ENCODE measurements at regions not wholly inside any gene's neighbourhood (a gene's known extent, or its start where the extent isn't known, plus 50 kb on each side); places are given as distances from the start of the nearest gene placed in this dataset.
"Not testable (repeated sequence)": the region's sequence is repeated elsewhere in the genome, so short reads cannot be mapped to it uniquely, and the experiment has no call there.

- not testable (repeated sequence) for DNase-seq (ENCODE audit: low read depth)
Measured at GRCh38 chr2:87410371-87410770, 337.5 kb upstream of the PLGLB2 start.

- DNase-seq (ENCODE audit: low read depth): not testable (repeated sequence)
Measured at GRCh38 chr2:87412036-87412820, 335.7 kb upstream of the PLGLB2 start.

GRCh38 chr2:87414331-87414730 lies 333.6 kb upstream of the PLGLB2 start:
- DNase-seq (ENCODE audit: low read depth): not testable (repeated sequence)

GRCh38 chr2:87414795-87415570 lies 332.9 kb upstream of the PLGLB2 start:
- not testable (repeated sequence) for DNase-seq (ENCODE audit: low read depth)

GRCh38 chr2:87415586-87416265 lies 332.2 kb upstream of the PLGLB2 start:
- DNase-seq (ENCODE audit: low read depth): not testable (repeated sequence)

- not testable (repeated sequence) for DNase-seq (ENCODE audit: low read depth)
Measured at GRCh38 chr2:87416266-87416592, 331.7 kb upstream of the PLGLB2 start.

- DNase-seq (ENCODE audit: low read depth): not testable (repeated sequence)
Measured at GRCh38 chr2:87417147-87417546, 330.7 kb upstream of the PLGLB2 start.

GRCh38 chr2:87417742-87418567 lies 329.9 kb upstream of the PLGLB2 start:
- DNase-seq (ENCODE audit: low read depth): not testable (repeated sequence)

GRCh38 chr2:87418823-87419822 lies 328.8 kb upstream of the PLGLB2 start:
- DNase-seq (ENCODE audit: low read depth): not testable (repeated sequence)

- DNase-seq (ENCODE audit: low read depth): not testable (repeated sequence)
Measured at GRCh38 chr2:87419980-87420379, 327.9 kb upstream of the PLGLB2 start.

GRCh38 chr2:87420954-87421353 lies 326.9 kb upstream of the PLGLB2 start:
- DNase-seq (ENCODE audit: low read depth): not testable (repeated sequence)

GRCh38 chr2:87423796-87424762 lies 323.8 kb upstream of the PLGLB2 start:
- not testable (repeated sequence) for DNase-seq (ENCODE audit: low read depth)

- not testable (repeated sequence) for DNase-seq (ENCODE audit: low read depth)
Measured at GRCh38 chr2:87424763-87425154, 323.1 kb upstream of the PLGLB2 start.

GRCh38 chr2:87425191-87425590 lies 322.7 kb upstream of the PLGLB2 start:
- DNase-seq (ENCODE audit: low read depth): not testable (repeated sequence)

- not testable (repeated sequence) for DNase-seq (ENCODE audit: low read depth)
Measured at GRCh38 chr2:87425717-87426116, 322.2 kb upstream of the PLGLB2 start.

- not testable (repeated sequence) for DNase-seq (ENCODE audit: low read depth)
Measured at GRCh38 chr2:87428452-87429130, 319.3 kb upstream of the PLGLB2 start.

- not testable (repeated sequence) for DNase-seq (ENCODE audit: low read depth)
Measured at GRCh38 chr2:87429206-87429930, 318.5 kb upstream of the PLGLB2 start.

GRCh38 chr2:87429931-87430275 lies 318.0 kb upstream of the PLGLB2 start:
- DNase-seq (ENCODE audit: low read depth): not testable (repeated sequence)

Data from CMK (cell line).